Small intestine (tissue), 7 donors: ENCODE measurements at regions not wholly inside any gene's neighbourhood (a gene's known extent, or its start where the extent isn't known, plus 50 kb on each side); places are given as distances from the start of the nearest gene placed in this dataset.
"Not testable (repeated sequence)": the region's sequence is repeated elsewhere in the genome, so short reads cannot be mapped to it uniquely, and the experiment has no call there.

Experiments used
- DNase-seq, 2 donors: peaks; one replicate each; pipeline versions ENCODE4 v3.0.0 to v3.0.0-alpha.2; 2013
- FAIRE-seq: peaks from 2 replicates; lab custom pipeline; 2012; peaks lifted over from hg19 to GRCh38; lab: Jason Lieb, UNC
- H3K27ac ChIP-seq, 3 donors: one replicate each; pipeline ENCODE4 v1.5.1; 2013; ENCODE audit warnings: low read length in 2 of 3, mild to moderate bottlenecking in 2 of 3, control low read depth in 1 of 3, inconsistent platforms in 1 of 3, low read depth in 1 of 3, moderate library complexity in 1 of 3
- H3K27me3 ChIP-seq, 3 donors: one replicate each; pipeline ENCODE4 v1.6.1; 2013; ENCODE audit warnings: low read length in 3 of 3, inconsistent platforms in 1 of 3; ENCODE audit not compliant: control insufficient read depth in 3 of 3, insufficient read depth in 3 of 3
- H3K36me3 ChIP-seq, 3 donors: one replicate each; pipeline ENCODE4 v1.6.1; 2013; ENCODE audit warnings: low read length in 3 of 3, inconsistent platforms in 1 of 3, low read depth in 1 of 3, mild to moderate bottlenecking in 1 of 3, moderate library complexity in 1 of 3; ENCODE audit not compliant: control insufficient read depth in 3 of 3, insufficient read depth in 2 of 3
- H3K4me1 ChIP-seq, 3 donors: one replicate each; pipeline ENCODE4 v1.6.1; 2013; ENCODE audit warnings: low read length in 2 of 3, inconsistent platforms in 1 of 3, low read depth in 1 of 3, mild to moderate bottlenecking in 1 of 3, moderate library complexity in 1 of 3; ENCODE audit not compliant: control insufficient read depth in 3 of 3, insufficient read depth in 2 of 3
- H3K4me3 ChIP-seq, 3 donors: one replicate each; pipeline ENCODE4 v1.5.1; 2013; ENCODE audit warnings: low read length in 3 of 3, control low read depth in 1 of 3, inconsistent platforms in 1 of 3, low read depth in 1 of 3, mild to moderate bottlenecking in 1 of 3, moderate library complexity in 1 of 3
- H3K9me3 ChIP-seq, 2 donors: one replicate each; pipeline ENCODE4 v1.6.1; 2013; ENCODE audit warnings: low read depth in 1 of 2, low read length in 1 of 2; ENCODE audit not compliant: control insufficient read depth in 2 of 2, insufficient read depth in 1 of 2
- WGBS, 3 donors: extraction: QIAGEN DNeasy Blood & Tissue Kit; methylation state at CpG; one replicate each; pipeline ENCODE4 v1.1.7; 2013; 5-methylcytosine and 5-hydroxymethylcytosine counted together
- donor health status: healthy with polysubstance abuse.
- donor health status: control.
- donor health status: control.
- donor health status: Bipolar disorder and iron deficiency.
- donor health status: healthy.

GRCh38 chr2:142415461-142415860 lies 284.6 kb upstream of the LRP1B start:
- H3K27me3 ChIP-seq: no peaks in the 10 kb centered on the region
- H3K36me3 ChIP-seq: no peaks in the 10 kb centered on the region
- H3K27ac ChIP-seq: no peak overlapping the region
- no peaks in the 10 kb centered on the region for H3K9me3 ChIP-seq
- FAIRE-seq: no peak
- peak; percentile 4 to 36 for DNase-seq
- WGBS, 3 donors: 13 to 54% (median 22%) methylated on average over 3 of the region's 3 CpGs
- no peak overlapping the region for H3K4me3 ChIP-seq
- H3K4me1 ChIP-seq: no peaks in the 10 kb centered on the region

GRCh38 chr2:142398212-142398611 lies 267.4 kb upstream of the LRP1B start:
- FAIRE-seq (no peak), DNase-seq (no peak)
- no peak overlapping the region for H3K4me3 ChIP-seq
- no peak overlapping the region for H3K27ac ChIP-seq
- WGBS, 3 donors: 80 to 92% (median 88%) methylated on average over 1 of the region's 1 CpG
- H3K4me1 ChIP-seq: no peaks in the 10 kb centered on the region
- H3K9me3 ChIP-seq: peaks cover 2 to 24% of the 10 kb centered on the region in 2 donors
- no peaks in the 10 kb centered on the region for H3K27me3 ChIP-seq
- no peaks in the 10 kb centered on the region for H3K36me3 ChIP-seq

- Histone ChIP-seq H3K4me1 (no peaks in the 10 kb centered on the region), H3K36me3 (no peaks in the 10 kb centered on the region), H3K27me3 (no peaks in the 10 kb centered on the region), H3K9me3 (peaks cover 2 to 17% of the 10 kb centered on the region in 2 donors), H3K4me3 (no peak overlapping the region), H3K27ac (no peak overlapping the region)
- FAIRE-seq (no peak), DNase-seq (no peak)
- 50 to 78% (median 55%) methylated on average over 1 of the region's 1 CpG for WGBS, 3 donors
These were observed 264.5 kb upstream of the LRP1B start for GRCh38 chr2:142395291-142395690.

- Histone ChIP-seq H3K27me3 (no peaks in the 10 kb centered on the region), H3K4me3 (no peak overlapping the region), H3K27ac (no peak overlapping the region), H3K36me3 (no peaks in the 10 kb centered on the region), H3K9me3 (no peaks in the 10 kb centered on the region), H3K4me1 (no peaks in the 10 kb centered on the region)
- no peak for DNase-seq
- FAIRE-seq: no peak
These were observed 249.6 kb upstream of the LRP1B start for GRCh38 chr2:142380372-142380771.

DNA sequence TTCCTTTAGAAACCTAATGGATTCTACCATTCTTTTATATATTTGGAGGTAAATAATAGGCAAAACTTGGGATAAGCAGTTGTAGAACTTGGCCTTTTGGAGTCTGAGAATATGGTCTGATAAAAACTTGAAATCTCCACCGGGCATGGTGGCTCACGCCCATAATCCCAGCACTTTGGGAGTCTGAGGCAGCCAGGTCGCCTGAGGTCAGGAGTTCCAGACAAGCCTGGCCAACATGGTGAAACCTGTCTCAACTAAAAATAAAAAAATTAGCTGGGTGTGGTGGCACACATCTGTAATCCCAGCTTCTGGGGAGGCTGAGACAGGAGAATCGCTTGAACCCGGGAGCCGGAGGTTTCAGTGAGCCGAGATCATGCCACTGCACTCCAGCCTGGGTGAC lies 231.3 kb upstream of the LRP1B start:
- H3K27me3 ChIP-seq, H3K27ac ChIP-seq, H3K36me3 ChIP-seq, FAIRE-seq, H3K4me3 ChIP-seq, H3K4me1 ChIP-seq, H3K9me3 ChIP-seq, DNase-seq: not testable (repeated sequence)
- WGBS, 3 donors: 88 to 91% (median 88%) methylated on average over 7 of the region's 7 CpGs

GRCh38 chr2:142347751-142348150 lies 216.9 kb upstream of the LRP1B start:
- FAIRE-seq: no peak
- Histone ChIP-seq H3K27me3 (no peaks in the 10 kb centered on the region), H3K27ac (no peak overlapping the region), H3K9me3 (no peaks in the 10 kb centered on the region), H3K4me3 (no peak overlapping the region), H3K4me1 (no peaks in the 10 kb centered on the region), H3K36me3 (no peaks in the 10 kb centered on the region)
- DNase-seq: no peak
- WGBS, 3 donors: 69 to 80% (median 71%) methylated on average over 1 of the region's 1 CpG

DNA sequence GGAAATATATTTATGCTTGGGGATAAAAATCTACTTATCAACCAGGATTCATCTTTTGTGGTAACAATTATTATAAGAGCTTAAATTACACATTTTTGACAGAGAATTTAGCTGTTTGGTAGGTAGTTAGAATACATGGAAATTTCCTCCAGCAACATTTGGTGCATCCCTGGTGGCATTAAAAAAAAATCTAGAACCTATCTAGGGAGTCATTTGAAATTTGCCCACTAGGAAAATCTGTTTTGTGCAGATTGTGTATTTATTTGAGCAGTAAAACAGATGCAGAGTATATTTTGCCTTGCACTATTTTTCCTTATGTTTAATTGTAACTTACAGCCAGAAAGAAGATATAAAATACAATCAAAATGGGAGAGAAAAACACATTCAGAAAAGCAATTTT lies 208.4 kb upstream of the LRP1B start:
- no peaks in the 10 kb centered on the region for H3K9me3 ChIP-seq
- DNase-seq (no peak), FAIRE-seq (no peak)
- no peaks in the 10 kb centered on the region for H3K4me1 ChIP-seq
- H3K36me3 ChIP-seq: no peaks in the 10 kb centered on the region
- H3K4me3 ChIP-seq: no peak overlapping the region
- no peaks in the 10 kb centered on the region for H3K27me3 ChIP-seq
- H3K27ac ChIP-seq: no peak overlapping the region

- 46 to 63% (median 47%) methylated on average over 2 of the region's 2 CpGs for WGBS, 3 donors
- Histone ChIP-seq H3K4me1 (no peaks in the 10 kb centered on the region), H3K9me3 (no peaks in the 10 kb centered on the region), H3K27me3 (no peaks in the 10 kb centered on the region), H3K4me3 (no peak overlapping the region), H3K27ac (no peak overlapping the region), H3K36me3 (no peaks in the 10 kb centered on the region)
- no peak for DNase-seq
- FAIRE-seq: no peak
These were observed 201.4 kb upstream of the LRP1B start for GRCh38 chr2:142332196-142332595.

DNA sequence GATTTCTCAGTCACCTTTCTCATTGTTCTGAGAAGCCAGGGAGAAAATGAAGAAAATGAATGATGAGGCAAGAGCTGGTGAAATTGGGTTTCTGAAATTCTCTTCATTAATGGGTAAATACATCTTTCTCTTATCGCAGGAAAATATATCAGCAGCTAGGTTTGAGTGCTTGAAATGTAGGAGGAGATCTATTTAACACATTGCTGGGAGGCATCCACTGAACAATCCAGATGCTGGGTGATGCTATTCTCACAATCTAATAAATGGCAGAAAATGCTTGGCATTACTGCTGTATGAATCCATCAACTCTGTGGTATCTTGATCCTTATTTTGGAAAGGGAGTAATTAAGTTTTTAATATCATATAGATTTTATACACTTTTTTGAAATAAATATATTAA lies 199.6 kb upstream of the LRP1B start:
- no peaks in the 10 kb centered on the region for H3K4me1 ChIP-seq
- DNase-seq (no peak), FAIRE-seq (no peak)
- no peaks in the 10 kb centered on the region for H3K9me3 ChIP-seq
- H3K27ac ChIP-seq: no peak overlapping the region
- no peaks in the 10 kb centered on the region for H3K36me3 ChIP-seq
- H3K4me3 ChIP-seq: no peak overlapping the region
- H3K27me3 ChIP-seq: no peaks in the 10 kb centered on the region
- WGBS, 3 donors: 87 to 95% (median 89%) methylated on average over 1 of the region's 1 CpG
